GM18505 (cell line): ENCODE measurements at regions not wholly inside any gene's neighbourhood (a gene's known extent, or its start where the extent isn't known, plus 50 kb on each side); places are given as distances from the start of the nearest gene placed in this dataset.

Source experiments
- ATAC-seq: cut with Tn5 transposase; IDR thresholded peaks from one replicate; pipeline ENCODE4 v1.9.1; 2021; ENCODE audit not compliant: unreplicated experiment
- POLR2A ChIP-seq: IDR thresholded peaks from 4 replicates; pipeline ENCODE4 v1.6.1; 2011; ENCODE audit warnings: borderline replicate concordance; ENCODE audit not compliant: insufficient read depth, insufficient read length; ENCODE audit errors: extremely low read depth

- ATAC-seq = no peak
These were observed 173.3 kb upstream of the S100G start for GRCh38 chrX:16476692-16477091.

GRCh38 chrX:16479206-16479869 lies 170.6 kb upstream of the S100G start:
- no peak for ATAC-seq
- TF ChIP-seq POLR2A = no peak

More at GRCh38 chrX:16476692-16477091, 173.3 kb upstream of the S100G start:
- no peak for TF ChIP-seq POLR2A

- no peak for ATAC-seq
- TF ChIP-seq POLR2A = no peak
These were observed 169.9 kb upstream of the S100G start for GRCh38 chrX:16480049-16480448.

- ATAC-seq = no peak
- no peak for TF ChIP-seq POLR2A
These were observed 165.6 kb upstream of the S100G start for GRCh38 chrX:16484338-16484737.

- ATAC-seq = no peak
- TF ChIP-seq POLR2A = no peak
These were observed 162.2 kb upstream of the S100G start for GRCh38 chrX:16487620-16488385.

GRCh38 chrX:16488959-16489358 lies 161.0 kb upstream of the S100G start:
- no peak for TF ChIP-seq POLR2A
- ATAC-seq = no peak

- ATAC-seq = no peak
- no peak for TF ChIP-seq POLR2A
These were observed 158.5 kb upstream of the S100G start for GRCh38 chrX:16491461-16491860.

GRCh38 chrX:16496175-16496574 lies 153.8 kb upstream of the S100G start:
- ATAC-seq = no peak
- TF ChIP-seq POLR2A = no peak

GRCh38 chrX:16511796-16512776 lies 137.9 kb upstream of the S100G start:
- no peak for TF ChIP-seq POLR2A

GRCh38 chrX:16516232-16516876 lies 133.6 kb upstream of the S100G start:
- no peak for TF ChIP-seq POLR2A
- ATAC-seq = no peak

More at GRCh38 chrX:16511796-16512776, 137.9 kb upstream of the S100G start:
- no peak for ATAC-seq

- ATAC-seq = no peak
- no peak for TF ChIP-seq POLR2A
These were observed 132.8 kb upstream of the S100G start for GRCh38 chrX:16517039-16517605.

GRCh38 chrX:16518131-16518530 lies 131.8 kb upstream of the S100G start:
- no peak for TF ChIP-seq POLR2A
- no peak for ATAC-seq
